Inflammatory macrophage treated with lipopolysaccharide for 1 hour (primary cell): ENCODE measurements at regions not wholly inside any gene's neighbourhood (a gene's known extent, or its start where the extent isn't known, plus 50 kb on each side); places are given as distances from the start of the nearest gene placed in this dataset.

ENCODE experiments used
- DNase-seq, 2 donors: peaks; one replicate each; pipeline ENCODE4 v3.0.0-alpha.2; 2020 to 2022

DNA sequence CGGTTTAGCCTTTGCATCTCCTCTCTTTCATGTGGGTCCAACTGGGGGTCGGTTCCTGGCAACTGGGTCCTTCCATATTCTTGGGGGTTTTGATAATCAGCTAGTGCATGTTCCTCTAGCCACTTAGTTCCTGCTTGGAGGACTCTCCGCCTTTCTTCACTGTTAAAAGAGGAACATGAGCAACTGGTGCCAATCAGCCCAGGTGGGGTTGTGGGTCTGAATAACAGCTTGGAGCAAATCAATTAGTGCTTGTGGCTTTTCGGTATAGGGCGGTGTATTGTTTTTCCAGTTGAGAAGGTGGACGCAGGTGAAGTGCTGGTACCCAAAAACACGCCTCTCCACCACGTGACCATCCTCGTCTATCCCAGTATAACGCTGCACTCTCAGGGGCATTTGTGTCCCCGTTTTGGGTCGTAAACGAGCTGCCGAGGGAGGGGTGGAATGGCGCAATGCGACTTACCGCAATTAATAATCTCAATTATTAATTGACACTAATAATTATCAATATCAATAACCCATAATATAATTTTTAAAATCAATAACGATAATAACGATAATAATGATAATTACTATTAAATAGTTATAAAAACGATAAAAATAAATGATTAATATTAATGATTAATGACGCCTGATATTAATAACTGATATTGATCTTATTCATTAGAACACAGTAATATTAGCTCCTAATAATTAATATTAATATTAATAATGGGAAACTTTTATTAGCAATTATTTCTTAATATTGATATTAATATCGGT lies 51.9 kb upstream of the ALG1L2 start:
- DNase-seq: peak in 1 of 2 donors; percentile 3
